H9 (cell line): ENCODE measurements at regions not wholly inside any gene's neighbourhood (a gene's known extent, or its start where the extent isn't known, plus 50 kb on each side); places are given as distances from the start of the nearest gene placed in this dataset.

Experiments
- DNase-seq: peaks from one replicate; pipeline ENCODE4 v3.0.0-alpha.2; 2017
- H2AFZ ChIP-seq: one replicate; pipeline ENCODE4 v1.6.1; 2013; ENCODE audit warnings: mild to moderate bottlenecking, low read length, control low read depth, moderate library complexity
- H2AK5ac ChIP-seq: 2 replicates; pipeline ENCODE4 v1.6.1; 2013; ENCODE audit warnings: low read length, control low read depth, mixed read lengths; ENCODE audit not compliant: insufficient read length
- H2BK120ac ChIP-seq: one replicate; pipeline ENCODE4 v1.6.1; 2013; ENCODE audit warnings: low read depth, mild to moderate bottlenecking, low read length, control low read depth, inconsistent platforms; ENCODE audit not compliant: poor library complexity, severe bottlenecking
- H2BK12ac ChIP-seq: 2 replicates; pipeline ENCODE4 v1.6.1; 2013; ENCODE audit warnings: low read length, control low read depth, mixed read lengths, low read depth; ENCODE audit not compliant: insufficient read length
- H2BK15ac ChIP-seq: 2 replicates; pipeline ENCODE4 v1.6.1; 2013; ENCODE audit warnings: low read depth, low read length, control low read depth
- H2BK20ac ChIP-seq: one replicate; pipeline ENCODE4 v1.6.1; 2013; ENCODE audit warnings: low read depth, mild to moderate bottlenecking, low read length, control low read depth, inconsistent platforms; ENCODE audit not compliant: poor library complexity, severe bottlenecking
- H2BK5ac ChIP-seq: 2 replicates; pipeline ENCODE4 v1.6.1; 2013; ENCODE audit warnings: low read length, control low read depth, mixed read lengths; ENCODE audit not compliant: insufficient read length
- H3K14ac ChIP-seq: 2 replicates; pipeline ENCODE4 v1.6.1; 2013; ENCODE audit warnings: low read length, control low read depth; ENCODE audit not compliant: insufficient read depth
- H3K18ac ChIP-seq: 2 replicates; pipeline ENCODE4 v1.6.1; 2013; ENCODE audit warnings: low read depth, mild to moderate bottlenecking, mixed read lengths, low read length, control low read depth; ENCODE audit not compliant: insufficient read length
- H3K23ac ChIP-seq: 2 replicates; pipeline ENCODE4 v1.6.1; 2013; ENCODE audit warnings: low read length, control low read depth, mixed read lengths, low read depth; ENCODE audit not compliant: insufficient read length
- H3K23me2 ChIP-seq: 2 replicates; pipeline ENCODE4 v1.6.1; 2013; ENCODE audit warnings: low read depth, mild to moderate bottlenecking, mixed read lengths, low read length, control low read depth; ENCODE audit not compliant: insufficient read length, poor library complexity, severe bottlenecking
- H3K27ac ChIP-seq: 2 replicates; pipeline ENCODE4 v1.5.1; 2013; ENCODE audit warnings: low read length, control low read depth, mixed read lengths, low read depth; ENCODE audit not compliant: insufficient read length
- H3K27me3 ChIP-seq: 2 replicates; pipeline ENCODE4 v1.6.1; 2013; ENCODE audit warnings: low read length, control low read depth, inconsistent platforms; ENCODE audit not compliant: insufficient read depth
- H3K4ac ChIP-seq: 2 replicates; pipeline ENCODE4 v1.6.1; 2013; ENCODE audit warnings: low read depth, mild to moderate bottlenecking, control low read depth, inconsistent platforms, low read length, moderate library complexity
- H3K4me1 ChIP-seq: 2 replicates; pipeline ENCODE4 v1.6.1; 2013; ENCODE audit warnings: low read length, control low read depth, inconsistent platforms; ENCODE audit not compliant: insufficient read depth
- H3K4me2 ChIP-seq: 2 replicates; pipeline ENCODE4 v1.6.1; 2013; ENCODE audit warnings: low read length, control low read depth, mixed read lengths; ENCODE audit not compliant: insufficient read length, insufficient read depth
- H3K56ac ChIP-seq: 2 replicates; pipeline ENCODE4 v1.6.1; 2013; ENCODE audit warnings: low read depth, mild to moderate bottlenecking, mixed read lengths, low read length, control low read depth; ENCODE audit not compliant: insufficient read length
- H3K79me1 ChIP-seq: 2 replicates; pipeline ENCODE4 v1.6.1; 2013; ENCODE audit warnings: low read depth, mild to moderate bottlenecking, moderate library complexity, low read length, control low read depth, inconsistent platforms; ENCODE audit not compliant: insufficient read depth, poor library complexity, severe bottlenecking
- H3K79me2 ChIP-seq: 2 replicates; pipeline ENCODE4 v1.6.1; 2013; ENCODE audit warnings: low read length, control low read depth, inconsistent platforms; ENCODE audit not compliant: insufficient read depth
- H3K9ac ChIP-seq: 2 replicates; pipeline ENCODE4 v1.6.1; 2013; ENCODE audit warnings: low read length, control low read depth, mixed read lengths; ENCODE audit not compliant: insufficient read length; ENCODE audit errors: extremely low read depth
- H3K9me3 ChIP-seq: one replicate; pipeline ENCODE4 v1.6.1; 2013; ENCODE audit warnings: low read depth, low read length, inconsistent platforms; ENCODE audit not compliant: control insufficient read depth
- H3T11ph ChIP-seq: one replicate; pipeline ENCODE4 v1.6.1; 2013; ENCODE audit warnings: mild to moderate bottlenecking, low read length, control low read depth, inconsistent platforms
- H4K20me1 ChIP-seq: one replicate; pipeline ENCODE4 v1.6.1; 2013; ENCODE audit not compliant: control insufficient read depth, insufficient read length, insufficient read depth
- H4K5ac ChIP-seq: 2 replicates; pipeline ENCODE4 v1.6.1; 2013; ENCODE audit warnings: low read depth, mild to moderate bottlenecking, mixed read lengths, low read length, control low read depth; ENCODE audit not compliant: insufficient read length
- H4K8ac ChIP-seq: replicated peaks from 2 replicates; pipeline ENCODE4 v1.6.1; 2013; ENCODE audit warnings: low read length, control low read depth, mixed read lengths, low read depth; ENCODE audit not compliant: insufficient read length
- H4K91ac ChIP-seq: 2 replicates; pipeline ENCODE4 v1.6.1; 2013; ENCODE audit warnings: low read depth, mild to moderate bottlenecking, moderate library complexity, mixed read lengths, low read length, control low read depth; ENCODE audit not compliant: insufficient read length
- H3K27ac Mint-ChIP-seq, 3 experiments: 2 replicates in 2 of 3; 3 replicates in 1 of 3; pipeline ENCODE4 v1.8.0; 2020 to 2021; ENCODE audit warnings: mixed read lengths in 3 of 3, mild to moderate bottlenecking in 1 of 3, moderate library complexity in 1 of 3
- H3K27me3 Mint-ChIP-seq: 2 replicates; pipeline ENCODE4 v1.8.0; 2021; ENCODE audit warnings: low read depth, mild to moderate bottlenecking, moderate library complexity, mixed read lengths
- H3K36me3 Mint-ChIP-seq, 3 experiments: 2 replicates in 2 of 3; 3 replicates in 1 of 3; pipeline ENCODE4 v1.8.0; 2020 to 2021; ENCODE audit warnings: low read depth in 3 of 3, mixed read lengths in 3 of 3; ENCODE audit not compliant: insufficient read depth in 1 of 3
- H3K4me1 Mint-ChIP-seq, 2 experiments: 2 replicates each; pipeline ENCODE4 v1.8.0; 2020; ENCODE audit warnings: mixed read lengths in 2 of 2
- H3K4me3 Mint-ChIP-seq, 2 experiments: 2 replicates in 1 of 2; 3 replicates in 1 of 2; pipeline ENCODE4 v1.8.0; 2020 to 2021; ENCODE audit warnings: mild to moderate bottlenecking in 2 of 2, mixed read lengths in 2 of 2, moderate library complexity in 1 of 2
- H3K9me3 Mint-ChIP-seq, 2 experiments: 2 replicates in 1 of 2; 3 replicates in 1 of 2; pipeline ENCODE4 v1.8.0; 2020; ENCODE audit warnings: mild to moderate bottlenecking in 2 of 2, mixed read lengths in 2 of 2, moderate library complexity in 1 of 2
- CTCF ChIP-seq: fragments of 200-600 bp; sonication (generic); conservative IDR thresholded peaks from 3 replicates; pipeline ENCODE4 v1.8.0; 2021; ENCODE audit warnings: antibody characterized with exemption, mild to moderate bottlenecking
- WGBS: extraction: QIAGEN DNeasy Blood & Tissue Kit; methylation state at CpG from one replicate; pipeline ENCODE4 v1.1.7; 2013; ENCODE audit warnings: missing lambda C conversion rate, low lambda C conversion rate, mixed read lengths; ENCODE audit not compliant: insufficient read length; ENCODE audit errors: extremely low coverage; 5-methylcytosine and 5-hydroxymethylcytosine counted together

- no peak overlapping the region for H3K27ac ChIP-seq
- H3T11ph ChIP-seq: no peak overlapping the region
- no peak overlapping the region for H2BK120ac ChIP-seq
- H3K9ac ChIP-seq: no peak overlapping the region
- no peaks in the 10 kb centered on the region for H3K79me2 ChIP-seq
- H3K14ac ChIP-seq: no peak overlapping the region
- no peaks in the 10 kb centered on the region for H3K27me3 Mint-ChIP-seq
- no peak for DNase-seq
- no peak overlapping the region for H3K18ac ChIP-seq
- H3K9me3 ChIP-seq: no peaks in the 10 kb centered on the region
- H3K27ac Mint-ChIP-seq: no peak overlapping the region
- H3K4ac ChIP-seq: no peak overlapping the region
- H3K23me2 ChIP-seq: no peaks in the 10 kb centered on the region
- H3K4me1 Mint-ChIP-seq: peaks cover 0 to 10% of the 10 kb centered on the region in 2 experiments; a peak in 3 of 4 replicates
- no peak overlapping the region for H2BK5ac ChIP-seq
- H3K4me1 ChIP-seq: no peaks in the 10 kb centered on the region
- no peak overlapping the region for H4K5ac ChIP-seq
- no peak overlapping the region for H2BK20ac ChIP-seq
- no peaks in the 10 kb centered on the region for H3K27me3 ChIP-seq
- H4K91ac ChIP-seq: no peak overlapping the region
- no peak overlapping the region for H3K23ac ChIP-seq
- no peaks in the 10 kb centered on the region for H4K20me1 ChIP-seq
- H3K4me3 Mint-ChIP-seq: no peak overlapping the region
- H3K4me2 ChIP-seq: no peak overlapping the region
- no peak overlapping the region for H3K56ac ChIP-seq
- no peaks in the 10 kb centered on the region; a peak in 1 of 7 replicates for H3K36me3 Mint-ChIP-seq
- H2BK15ac ChIP-seq: no peak overlapping the region
- no peak overlapping the region for H2BK12ac ChIP-seq
- H2AFZ ChIP-seq: no peak overlapping the region
- H3K9me3 Mint-ChIP-seq: no peaks in the 10 kb centered on the region
- no CpG with 5 or more reads among the region's 3 CpGs for WGBS
- no peak overlapping the region for H2AK5ac ChIP-seq
- H3K79me1 ChIP-seq: no peaks in the 10 kb centered on the region
- no peak overlapping the region for H4K8ac ChIP-seq
- no peak for TF ChIP-seq CTCF
Observed at GRCh38 chr3:178202194-178202593, 334.0 kb upstream of the KCNMB2 start.
